ENCODE measurements at regions not wholly inside any gene's neighbourhood (a gene's known extent, or its start where the extent isn't known, plus 50 kb on each side); places are given as distances from the start of the nearest gene placed in this dataset.
"Not testable (repeated sequence)": the region's sequence is repeated elsewhere in the genome, so short reads cannot be mapped to it uniquely, and the experiment has no call there.

DNA sequence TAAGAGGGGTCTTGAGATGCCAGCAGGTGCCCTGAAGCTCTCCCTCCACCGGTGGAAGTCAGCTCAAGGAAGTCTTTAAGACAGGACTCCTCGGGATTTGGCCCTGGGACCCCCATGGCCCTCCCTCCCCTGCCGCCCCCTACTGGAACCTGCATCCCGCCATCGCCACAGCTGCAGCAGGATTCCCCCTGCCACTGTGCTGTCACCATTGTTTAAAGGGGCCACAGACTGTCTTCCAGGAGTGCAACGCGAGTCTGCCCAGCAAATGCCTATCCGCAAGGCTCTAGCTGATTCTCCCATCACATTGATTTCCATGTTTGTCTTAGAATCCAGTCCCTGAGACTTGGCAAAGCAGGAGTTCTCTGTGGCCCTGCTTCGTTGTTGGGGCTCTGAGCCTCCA is 770.8 kb upstream of the ALG10B start:
- TF ChIP-seq, protein P1, sequence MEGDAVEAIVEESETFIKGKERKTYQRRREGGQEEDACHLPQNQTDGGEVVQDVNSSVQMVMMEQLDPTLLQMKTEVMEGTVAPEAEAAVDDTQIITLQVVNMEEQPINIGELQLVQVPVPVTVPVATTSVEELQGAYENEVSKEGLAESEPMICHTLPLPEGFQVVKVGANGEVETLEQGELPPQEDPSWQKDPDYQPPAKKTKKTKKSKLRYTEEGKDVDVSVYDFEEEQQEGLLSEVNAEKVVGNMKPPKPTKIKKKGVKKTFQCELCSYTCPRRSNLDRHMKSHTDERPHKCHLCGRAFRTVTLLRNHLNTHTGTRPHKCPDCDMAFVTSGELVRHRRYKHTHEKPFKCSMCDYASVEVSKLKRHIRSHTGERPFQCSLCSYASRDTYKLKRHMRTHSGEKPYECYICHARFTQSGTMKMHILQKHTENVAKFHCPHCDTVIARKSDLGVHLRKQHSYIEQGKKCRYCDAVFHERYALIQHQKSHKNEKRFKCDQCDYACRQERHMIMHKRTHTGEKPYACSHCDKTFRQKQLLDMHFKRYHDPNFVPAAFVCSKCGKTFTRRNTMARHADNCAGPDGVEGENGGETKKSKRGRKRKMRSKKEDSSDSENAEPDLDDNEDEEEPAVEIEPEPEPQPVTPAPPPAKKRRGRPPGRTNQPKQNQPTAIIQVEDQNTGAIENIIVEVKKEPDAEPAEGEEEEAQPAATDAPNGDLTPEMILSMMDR (IDR thresholded peaks at IDR 0.05; ENCODE audit: extremely low read depth, insufficient read depth, missing control alignments), result no peak
- in situ Hi-C loops (cut with MboI; ENCODE audit: low pct_unique_long_range_greater_than_20kb, low sequenced_read_pairs, unreplicated experiment), result no loop called here
- peak; percentile 6 for DNase-seq (ENCODE audit: low spot score)

DNA sequence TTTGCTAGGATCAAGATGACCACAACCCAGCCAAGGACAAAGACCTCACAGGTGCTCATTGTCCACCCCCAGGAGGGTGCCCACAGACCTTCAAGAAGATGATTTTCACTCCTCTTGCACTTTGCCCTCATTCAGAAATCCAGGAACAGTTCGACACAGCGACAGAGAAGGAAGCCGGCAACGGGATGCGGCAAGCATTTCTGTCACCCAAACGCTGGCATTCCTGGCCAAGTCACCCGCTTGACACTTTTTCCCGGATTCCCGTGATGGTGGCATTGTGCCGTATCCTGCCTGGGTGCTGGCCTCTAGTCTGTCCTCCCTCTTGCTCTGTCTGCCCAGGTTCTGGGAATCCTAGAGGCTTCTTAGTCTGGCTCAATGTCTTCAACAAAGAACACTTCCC is 770.4 kb upstream of the ALG10B start:
- DNase-seq (ENCODE audit: low spot score), result no peak
- in situ Hi-C loops (cut with MboI; ENCODE audit: low pct_unique_long_range_greater_than_20kb, low sequenced_read_pairs, unreplicated experiment), result no loop called here
- TF ChIP-seq, protein P1 (IDR thresholded peaks at IDR 0.05; ENCODE audit: extremely low read depth, insufficient read depth, missing control alignments), result no peak

DNA sequence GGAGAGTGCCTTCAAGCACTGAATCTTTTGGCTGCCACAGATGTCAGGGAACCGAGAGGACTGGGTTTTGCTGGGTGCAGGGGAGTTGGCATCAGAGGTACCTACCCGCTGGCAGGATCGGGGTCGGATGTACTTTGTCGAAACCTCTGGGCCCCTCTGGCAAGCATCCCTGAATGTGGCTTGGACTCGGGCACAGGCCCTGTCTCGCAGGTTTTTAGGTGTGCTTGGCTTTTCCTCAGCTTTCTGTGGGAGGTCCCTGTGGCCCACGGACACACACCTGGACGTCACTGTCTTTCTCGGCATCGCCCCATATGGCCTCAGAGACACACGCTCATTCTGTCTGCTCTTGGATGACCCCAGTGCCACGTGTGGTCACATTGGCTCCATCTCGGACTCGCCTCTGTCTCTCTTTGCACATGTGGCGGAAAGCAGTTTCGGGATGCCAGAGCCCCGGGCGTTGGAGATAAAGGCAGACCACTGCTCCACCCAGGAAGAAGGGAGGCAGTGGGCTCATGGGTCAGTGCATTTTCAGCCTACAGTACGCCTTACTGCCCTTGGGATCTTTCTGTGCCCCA is 769.6 kb upstream of the ALG10B start:
- TF ChIP-seq, protein P1 (IDR thresholded peaks at IDR 0.05; ENCODE audit: extremely low read depth, insufficient read depth, missing control alignments), result no peak
- in situ Hi-C loops (cut with MboI; ENCODE audit: low pct_unique_long_range_greater_than_20kb, low sequenced_read_pairs, unreplicated experiment), result no loop called here
- DNase-seq (ENCODE audit: low spot score), result peak; percentile 5

DNA sequence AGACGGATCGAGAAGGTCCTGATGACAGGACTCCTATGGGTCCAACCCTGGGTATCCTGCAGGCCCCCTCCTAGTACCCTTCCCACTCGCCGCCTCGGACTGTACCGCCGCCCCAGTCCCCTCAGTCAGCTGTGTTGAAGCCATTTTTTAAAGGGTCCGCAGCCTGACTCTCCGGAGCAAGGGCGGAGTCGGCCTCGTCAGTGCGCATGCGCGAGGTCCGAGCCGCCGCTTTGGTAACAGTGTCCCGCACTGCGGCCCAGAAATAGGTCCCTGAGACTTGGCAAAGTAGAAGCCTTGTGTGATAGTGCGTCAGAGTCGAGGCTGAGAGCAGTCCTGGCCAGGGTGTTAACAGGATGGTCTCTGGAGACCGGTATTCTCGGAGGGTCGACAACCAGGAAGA is 769.0 kb upstream of the ALG10B start:
- DNase-seq (ENCODE audit: low spot score), result no peak
- TF ChIP-seq, protein P1 (IDR thresholded peaks at IDR 0.05; ENCODE audit: extremely low read depth, insufficient read depth, missing control alignments), result no peak
- in situ Hi-C loops (cut with MboI; ENCODE audit: low pct_unique_long_range_greater_than_20kb, low sequenced_read_pairs, unreplicated experiment), result no loop called here

DNA sequence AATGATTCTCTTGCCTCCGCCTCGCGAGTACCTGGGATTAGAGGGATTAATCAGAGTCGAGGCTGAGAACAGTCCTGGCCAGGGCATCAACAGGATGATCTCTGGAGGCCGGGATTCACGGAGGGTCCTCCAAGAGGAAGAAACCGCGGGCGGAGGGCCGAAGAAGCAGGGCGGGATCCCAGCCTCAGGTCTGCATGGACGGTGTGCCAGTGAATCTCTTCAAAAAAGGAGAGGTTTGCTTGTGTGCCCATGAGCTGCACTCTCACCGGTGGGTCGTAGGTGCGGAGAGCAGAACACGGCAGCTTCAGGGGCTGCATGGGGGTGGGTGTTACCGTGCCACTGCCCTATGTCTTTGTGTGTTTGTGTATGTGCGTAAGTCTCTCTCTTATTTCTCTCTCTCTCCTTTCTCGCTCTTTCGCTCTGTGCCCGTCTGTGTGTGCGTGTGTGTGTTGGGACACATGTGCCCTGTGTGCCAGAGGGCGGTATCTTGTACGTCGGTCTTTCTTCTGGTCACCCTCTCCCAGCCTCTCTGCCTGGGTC is 768.2 kb upstream of the ALG10B start:
- in situ Hi-C loops (cut with MboI; ENCODE audit: low pct_unique_long_range_greater_than_20kb, low sequenced_read_pairs, unreplicated experiment), result no loop called here
- TF ChIP-seq, protein P1 (IDR thresholded peaks at IDR 0.05; ENCODE audit: extremely low read depth, insufficient read depth, missing control alignments), result no peak
- no peak for DNase-seq (ENCODE audit: low spot score)

DNA sequence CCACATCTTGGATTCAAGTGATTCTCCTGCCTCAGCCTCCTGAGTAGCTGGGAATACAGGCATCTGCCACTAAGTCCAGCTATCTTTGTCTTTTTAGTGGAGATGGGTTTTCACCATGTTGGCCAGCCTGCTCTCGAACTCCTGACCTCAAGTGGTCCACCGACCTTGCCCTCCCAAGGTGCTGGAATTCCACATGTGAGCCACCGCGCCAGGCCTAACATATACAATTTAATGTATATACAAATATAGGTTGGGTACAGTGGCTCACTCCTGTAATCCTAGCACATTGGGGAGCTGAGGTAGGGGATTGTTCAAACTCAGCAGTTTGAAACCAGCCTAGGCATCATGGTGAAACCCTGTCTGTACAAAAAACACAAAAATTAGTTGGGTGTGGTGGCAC is 759.6 kb upstream of the ALG10B start:
- DNase-seq (ENCODE audit: low spot score); in situ Hi-C loops (cut with MboI; ENCODE audit: low pct_unique_long_range_greater_than_20kb, low sequenced_read_pairs, unreplicated experiment): not testable (repeated sequence)

DNA sequence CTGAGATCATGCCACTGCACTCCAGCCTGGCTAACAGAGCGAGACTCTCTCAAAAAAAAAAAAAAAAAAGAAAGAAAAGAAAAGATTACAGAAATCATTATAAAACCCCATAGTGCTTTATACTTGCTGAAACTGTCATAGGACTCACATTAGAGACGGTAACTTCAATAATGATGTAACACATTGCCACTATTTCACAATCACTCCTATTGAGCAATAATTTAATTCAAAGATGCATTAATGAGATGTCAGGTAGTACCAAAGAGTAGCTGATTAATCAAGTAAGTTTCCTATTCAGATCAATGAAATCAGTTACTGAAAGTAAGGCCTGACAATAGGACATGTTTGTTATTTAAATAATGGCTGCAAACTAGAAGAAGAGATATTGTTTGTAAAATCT is 751.5 kb upstream of the ALG10B start:
- no peak for DNase-seq (ENCODE audit: low spot score)
- in situ Hi-C loops (cut with MboI; ENCODE audit: low pct_unique_long_range_greater_than_20kb, low sequenced_read_pairs, unreplicated experiment), result no loop called here

DNA sequence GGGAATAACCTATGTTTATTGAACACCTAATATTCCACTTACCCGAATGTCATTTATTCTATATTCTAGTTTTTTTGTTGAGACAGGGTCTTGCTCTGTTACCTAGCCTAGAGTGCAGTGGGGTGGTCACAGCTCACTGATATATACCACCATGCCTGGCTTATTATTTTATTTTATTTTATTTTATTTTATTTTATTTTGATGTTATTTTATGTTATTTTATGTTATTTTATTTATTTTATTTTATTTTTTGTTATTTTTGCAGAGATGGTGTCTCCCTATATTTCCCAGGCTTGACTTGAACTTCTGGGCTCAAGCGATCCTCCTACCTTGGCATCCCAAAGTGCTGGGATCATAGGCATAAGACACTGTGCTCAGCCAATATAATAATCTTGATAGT is 746.0 kb upstream of the ALG10B start:
- DNase-seq (ENCODE audit: low spot score); in situ Hi-C loops (cut with MboI; ENCODE audit: low pct_unique_long_range_greater_than_20kb, low sequenced_read_pairs, unreplicated experiment): not testable (repeated sequence)

More for the DNA sequence above, 751.5 kb upstream of the ALG10B start:
- TF ChIP-seq, protein P1 (IDR thresholded peaks at IDR 0.05; ENCODE audit: extremely low read depth, insufficient read depth, missing control alignments), result no peak

Measured in GM13977 (cell line).